Endodermal cell (in vitro differentiated cells): ENCODE measurements at regions not wholly inside any gene's neighbourhood (a gene's known extent, or its start where the extent isn't known, plus 50 kb on each side); places are given as distances from the start of the nearest gene placed in this dataset.

Experiments
- DNase-seq: peaks from one replicate; pipeline ENCODE4 v3.0.0-alpha.2; 2017
- H3K27ac ChIP-seq: 2 replicates; pipeline ENCODE4 v1.5.1; 2013; ENCODE audit warnings: mild to moderate bottlenecking, low read depth, low read length, moderate library complexity
- H3K27me3 ChIP-seq: 2 replicates; pipeline ENCODE4 v1.6.1; 2013; ENCODE audit warnings: mild to moderate bottlenecking, low read length, moderate library complexity; ENCODE audit not compliant: insufficient read depth, control insufficient read depth, poor library complexity, severe bottlenecking
- H3K36me3 ChIP-seq: 2 replicates; pipeline ENCODE4 v1.7.0; 2013; ENCODE audit warnings: mild to moderate bottlenecking, low read length, moderate library complexity; ENCODE audit not compliant: control insufficient read depth, insufficient read depth
- H3K4me1 ChIP-seq: one replicate; pipeline ENCODE4 v1.7.0; 2013; ENCODE audit warnings: low read length; ENCODE audit not compliant: control insufficient read depth, insufficient read depth
- H3K4me3 ChIP-seq: 2 replicates; pipeline ENCODE4 v1.5.1; 2013; ENCODE audit warnings: mild to moderate bottlenecking, low read length, moderate library complexity
- H3K9ac ChIP-seq: 2 replicates; pipeline ENCODE4 v1.6.1; 2013; ENCODE audit warnings: mild to moderate bottlenecking, low read length, moderate library complexity; ENCODE audit not compliant: poor library complexity, severe bottlenecking; ENCODE audit errors: extremely low read depth
- H3K9me3 ChIP-seq: 2 replicates; pipeline ENCODE4 v1.6.1; 2013; ENCODE audit warnings: mild to moderate bottlenecking, low read length, moderate library complexity; ENCODE audit not compliant: control insufficient read depth
- H3K27ac Mint-ChIP-seq: 2 replicates; pipeline ENCODE4 v1.8.0; 2020; ENCODE audit warnings: mixed read lengths
- H3K27me3 Mint-ChIP-seq: 2 replicates; pipeline ENCODE4 v1.8.0; 2021; ENCODE audit warnings: mild to moderate bottlenecking, mixed read lengths; ENCODE audit not compliant: insufficient read depth
- H3K36me3 Mint-ChIP-seq: 2 replicates; pipeline ENCODE4 v1.8.0; 2020; ENCODE audit warnings: low read depth, mixed read lengths
- H3K4me1 Mint-ChIP-seq: 2 replicates; pipeline ENCODE4 v1.8.0; 2020; ENCODE audit warnings: mixed read lengths
- H3K4me3 Mint-ChIP-seq: 2 replicates; pipeline ENCODE4 v1.8.0; 2020; ENCODE audit warnings: mild to moderate bottlenecking, moderate library complexity, mixed read lengths
- H3K9me3 Mint-ChIP-seq: 2 replicates; pipeline ENCODE4 v1.8.0; 2020; ENCODE audit warnings: mild to moderate bottlenecking, mixed read lengths
- CTCF ChIP-seq: fragments of 200-600 bp; sonication (generic); conservative IDR thresholded peaks from 2 replicates; pipeline ENCODE4 v1.5.0; 2021; ENCODE audit warnings: antibody characterized with exemption, mild to moderate bottlenecking
- WGBS, 2 experiments: methylation state at CpG; one replicate each; pipeline versions ENCODE4 v1.1.5 to v1.1.7; 2013; ENCODE audit warnings: missing lambda C conversion rate in 2 of 2, mixed read lengths in 1 of 2; ENCODE audit not compliant: insufficient coverage in 1 of 2, insufficient read length in 1 of 2; 5-methylcytosine and 5-hydroxymethylcytosine counted together

DNA sequence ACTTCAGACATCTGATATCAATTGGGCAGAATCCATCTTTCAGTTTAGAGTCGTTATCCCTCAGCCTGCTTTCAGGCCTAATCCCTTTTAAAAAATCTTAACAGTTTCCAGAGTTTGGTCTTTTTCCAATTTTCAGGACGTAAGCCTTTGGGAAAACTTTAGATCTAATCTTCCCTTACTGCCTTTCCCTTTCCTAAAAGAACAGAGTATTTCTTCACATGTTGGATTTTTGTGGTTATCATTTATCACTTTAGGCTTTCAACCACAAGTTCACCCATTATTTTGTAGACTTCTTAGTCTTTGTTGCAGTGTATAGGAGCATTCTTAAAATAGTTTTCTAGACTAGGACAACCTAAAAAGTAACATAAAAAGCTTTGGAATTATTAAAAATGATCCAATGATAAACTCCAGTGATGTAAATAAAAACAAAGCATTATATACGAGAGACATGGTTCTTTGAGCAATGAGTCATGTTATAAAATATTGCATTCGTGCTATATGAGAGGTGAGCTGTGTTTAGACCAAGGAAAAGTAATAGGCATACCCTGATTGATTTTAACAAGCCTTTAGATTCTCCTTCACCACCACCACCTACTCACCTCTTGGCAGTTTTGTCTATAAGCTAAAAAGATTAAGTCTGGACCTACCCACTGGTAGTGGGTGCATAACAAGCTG is 90.4 kb upstream of the MCHR2 start:
- H3K36me3 ChIP-seq: no peaks in the 10 kb centered on the region
- no peaks in the 10 kb centered on the region for H3K4me1 ChIP-seq
- DNase-seq: no peak
- H3K27me3 ChIP-seq: no peaks in the 10 kb centered on the region
- WGBS, 2 experiments: 86 to 89% methylated on average over 3 to 4 of the region's 4 CpGs
- H3K27ac Mint-ChIP-seq: no peak overlapping the region
- H3K9me3 ChIP-seq: no peaks in the 10 kb centered on the region
- no peaks in the 10 kb centered on the region for H3K36me3 Mint-ChIP-seq
- no peaks in the 10 kb centered on the region for H3K4me1 Mint-ChIP-seq
- no peak overlapping the region for H3K4me3 Mint-ChIP-seq
- no peak for TF ChIP-seq CTCF
- H3K9ac ChIP-seq: no peak overlapping the region
- H3K9me3 Mint-ChIP-seq: no peaks in the 10 kb centered on the region
- H3K4me3 ChIP-seq: no peak overlapping the region
- H3K27ac ChIP-seq: no peak overlapping the region
- H3K27me3 Mint-ChIP-seq: no peaks in the 10 kb centered on the region

GRCh38 chr6:100078509-100078908 is 84.5 kb upstream of the MCHR2 start:
- no peak overlapping the region for H3K4me3 ChIP-seq
- H3K27me3 ChIP-seq: no peaks in the 10 kb centered on the region
- H3K9me3 ChIP-seq: no peaks in the 10 kb centered on the region
- Mint-ChIP-seq H3K4me1 (no peaks in the 10 kb centered on the region), H3K9me3 (no peaks in the 10 kb centered on the region), H3K4me3 (no peak overlapping the region), H3K27me3 (no peaks in the 10 kb centered on the region), H3K36me3 (no peaks in the 10 kb centered on the region), H3K27ac (no peak overlapping the region)
- no peaks in the 10 kb centered on the region for H3K36me3 ChIP-seq
- 72 to 79% methylated on average over 4 to 5 of the region's 5 CpGs for WGBS, 2 experiments
- no peaks in the 10 kb centered on the region for H3K4me1 ChIP-seq
- no peak overlapping the region for H3K9ac ChIP-seq
- TF ChIP-seq CTCF: peak; percentile 83
- no peak overlapping the region for H3K27ac ChIP-seq
- peak; percentile 82 for DNase-seq

GRCh38 chr6:100065348-100065747 is 71.3 kb upstream of the MCHR2 start:
- H3K36me3 Mint-ChIP-seq: no peaks in the 10 kb centered on the region

More at GRCh38 chr6:100065348-100065747, 71.3 kb upstream of the MCHR2 start:
- no peak overlapping the region for H3K4me3 Mint-ChIP-seq
- H3K4me3 ChIP-seq: no peak overlapping the region
- H3K9ac ChIP-seq: no peak overlapping the region
- H3K27me3 ChIP-seq: no peaks in the 10 kb centered on the region
- H3K9me3 Mint-ChIP-seq: peaks cover 7% of the 10 kb centered on the region
- no peak for TF ChIP-seq CTCF
- no peak for DNase-seq
- H3K4me1 Mint-ChIP-seq: no peaks in the 10 kb centered on the region
- no peaks in the 10 kb centered on the region for H3K36me3 ChIP-seq
- H3K9me3 ChIP-seq: peaks cover 6% of the 10 kb centered on the region
- 92 to 100% methylated on average over 1 of the region's 1 CpG for WGBS, 2 experiments
- no peak overlapping the region for H3K27ac ChIP-seq
- no peaks in the 10 kb centered on the region for H3K4me1 ChIP-seq
- H3K27me3 Mint-ChIP-seq: no peaks in the 10 kb centered on the region
- H3K27ac Mint-ChIP-seq: no peak overlapping the region
